HCT116 (cell line): ENCODE measurements at regions not wholly inside any gene's neighbourhood (a gene's known extent, or its start where the extent isn't known, plus 50 kb on each side); places are given as distances from the start of the nearest gene placed in this dataset.

Experiments used
- ATAC-seq: fragments of 200-7000 bp; cut with Tn5 transposase; 2 replicates; pipeline ENCODE4 v1.9.1; 2020; ENCODE audit warnings: mild to moderate bottlenecking, moderate library complexity
- BruUV-seq: library from RNA; stranded (reverse); fragments of 400-500 nt; replicated peaks from 2 replicates; lab custom pipeline; 2021; lab: Mats Ljungman, UMichigan
- CTCF ChIA-PET: fragments of 300-600 bp; sonication (Branson Sonifier 250); formaldehyde crosslinking; loops from one replicate; lab custom pipeline; 2021; ENCODE audit warnings: antibody characterized with exemption; lab: Charles Lee
- POLR2A ChIA-PET: fragments of 300-600, 350-600 bp; sonication (Branson Sonifier 250); formaldehyde crosslinking; loops from one replicate; lab custom pipeline; 2021; ENCODE audit warnings: antibody characterized with exemption; lab: Charles Lee
- RAD21 ChIA-PET, 2 experiments: fragments of 300-600 bp; sonication (Branson Sonifier 250); formaldehyde crosslinking; loops; one replicate each; lab custom pipeline; 2023; ENCODE audit warnings: low total read pairs in 2 of 2; ENCODE audit not compliant: uncharacterized antibody in 2 of 2, unreplicated experiment in 2 of 2, low non-redundant PET in 1 of 2; lab: Charles Lee
- DNase-seq: peaks from one replicate; pipeline ENCODE4 v3.0.0-alpha.2; 2010; ENCODE audit warnings: low read depth, low spot score
- H2AFZ ChIP-seq: fragments of 200-600 bp; shearing (Covaris generic), sonication (generic); 2 replicates; pipeline ENCODE4 v1.6.1; 2017; ENCODE audit warnings: low read depth, mixed run types, mixed read lengths, antibody characterized with exemption, low read length; ENCODE audit not compliant: poor library complexity, severe bottlenecking
- H3K27ac ChIP-seq: 2 replicates; pipeline ENCODE4 v1.5.1; 2012; ENCODE audit warnings: low read depth, low read length
- H3K27me3 ChIP-seq: fragments of 200-600 bp; sonication (generic); 2 replicates; pipeline ENCODE4 v1.6.1; 2016; ENCODE audit warnings: mixed run types, low read length, mixed read lengths; ENCODE audit not compliant: insufficient read depth
- H3K36me3 ChIP-seq, 2 experiments: fragments of 200-500 bp in 1 of 2; fragments of 200-600 bp in 1 of 2; sonication (Bioruptor generic) in 1 of 2; sonication (generic) in 1 of 2; 2 replicates each; pipeline versions ENCODE4 v1.5.1 to v1.6.1; 2014 to 2016; ENCODE audit warnings: low read length in 2 of 2, inconsistent platforms in 1 of 2, mixed read lengths in 1 of 2, mixed run types in 1 of 2; ENCODE audit not compliant: insufficient read depth in 2 of 2, control insufficient read depth in 1 of 2
- H3K4me1 ChIP-seq, 2 experiments: fragments of 200-600 bp in 1 of 2; sonication (generic) in 1 of 2; 2 replicates each; pipeline versions ENCODE4 v1.5.1 to v1.6.1; 2012 to 2017; ENCODE audit warnings: low read length in 2 of 2, inconsistent platforms in 1 of 2, mild to moderate bottlenecking in 1 of 2, mixed read lengths in 1 of 2, mixed run types in 1 of 2, moderate library complexity in 1 of 2; ENCODE audit not compliant: insufficient read depth in 2 of 2, control insufficient read depth in 1 of 2
- H3K4me2 ChIP-seq: fragments of 200-600 bp; sonication (generic); 2 replicates; pipeline ENCODE4 v1.6.1; 2017; ENCODE audit warnings: mixed run types, low read length, mixed read lengths
- H3K4me3 ChIP-seq, 2 experiments: fragments of 200-600 bp in 1 of 2; sonication (generic) in 1 of 2; replicated peaks in 1 of 2; 2 replicates each; pipeline ENCODE4 v1.5.1; 2011 to 2016; ENCODE audit warnings: low read length in 2 of 2, control low read depth in 1 of 2, low read depth in 1 of 2, mild to moderate bottlenecking in 1 of 2, mixed read lengths in 1 of 2, mixed run types in 1 of 2
- H3K79me2 ChIP-seq: fragments of 200-600 bp; sonication (generic); 2 replicates; pipeline ENCODE4 v1.6.1; 2017; ENCODE audit warnings: mild to moderate bottlenecking, mixed run types, low read length, moderate library complexity, mixed read lengths; ENCODE audit not compliant: insufficient read depth
- H3K9ac ChIP-seq: fragments of 200-600 bp; sonication (generic); 2 replicates; pipeline ENCODE4 v1.6.1; 2016; ENCODE audit warnings: low read length, mixed read lengths
- H3K9me2 ChIP-seq: fragments of 200-600 bp; sonication (generic), shearing (Covaris generic); 2 replicates; pipeline ENCODE4 v1.6.1; 2017; ENCODE audit warnings: mixed run types, mild to moderate bottlenecking, moderate library complexity; ENCODE audit not compliant: insufficient read depth
- H3K9me3 ChIP-seq, 2 experiments: fragments of 200-500 bp in 1 of 2; fragments of 200-600 bp in 1 of 2; sonication (Bioruptor generic) in 1 of 2; sonication (generic) in 1 of 2; 2 replicates each; pipeline ENCODE4 v1.6.1; 2014 to 2017; ENCODE audit warnings: low read length in 2 of 2, mixed read lengths in 2 of 2, inconsistent platforms in 1 of 2, low read depth in 1 of 2, mild to moderate bottlenecking in 1 of 2, mixed run types in 1 of 2, moderate library complexity in 1 of 2; ENCODE audit not compliant: control insufficient read depth in 1 of 2, insufficient read depth in 1 of 2
- H4K20me1 ChIP-seq: fragments of 200-600 bp; sonication (generic), shearing (Covaris generic); 2 replicates; pipeline ENCODE4 v1.6.1; 2017; ENCODE audit warnings: mixed run types, mild to moderate bottlenecking, moderate library complexity; ENCODE audit not compliant: insufficient read depth
- EZH2 ChIP-seq: fragments of 200-600 bp; sonication (generic); IDR thresholded peaks from 2 replicates; pipeline ENCODE4 v1.6.1; 2017; ENCODE audit warnings: antibody characterized with exemption, mixed run types
- EZH2phosphoT487 ChIP-seq: fragments of 200-600 bp; IDR thresholded peaks from 2 replicates; pipeline ENCODE4 v1.6.1; 2018; ENCODE audit warnings: antibody characterized with exemption, borderline replicate concordance
- FOSL1 ChIP-seq: IDR thresholded peaks from 2 replicates; pipeline ENCODE4 v1.6.1; 2012; ENCODE audit warnings: low read depth
- REST ChIP-seq: IDR thresholded peaks from 2 replicates; pipeline ENCODE4 v1.6.1; 2012; ENCODE audit warnings: low read depth
- SRF ChIP-seq: IDR thresholded peaks from 2 replicates; pipeline ENCODE4 v1.6.1; 2012; ENCODE audit warnings: low read depth
- TCF7L2 ChIP-seq: IDR thresholded peaks from 2 replicates; pipeline ENCODE4 v1.7.0; 2011; ENCODE audit warnings: borderline replicate concordance, inconsistent platforms; ENCODE audit not compliant: insufficient read depth, insufficient read length; ENCODE audit errors: extremely low read depth
- ZBTB33 ChIP-seq: IDR thresholded peaks from 2 replicates; pipeline ENCODE4 v1.6.1; 2011; ENCODE audit warnings: mild to moderate bottlenecking, low read length, moderate library complexity; ENCODE audit not compliant: insufficient replicate concordance; ENCODE audit errors: extremely low read depth
- ZFX ChIP-seq: fragments of 450-650 bp; IDR thresholded peaks from 2 replicates; pipeline ENCODE4 v1.6.1; 2017
- ZNF274 ChIP-seq: fragments of 200-500 bp; sonication (Bioruptor generic); IDR thresholded peaks from 2 replicates; pipeline ENCODE4 v1.6.1; 2014; ENCODE audit warnings: mild to moderate bottlenecking, low read depth, low read length, inconsistent platforms
- intact Hi-C: fragments of 100-400 bp; cut with micrococcal nuclease; formaldehyde crosslinking; loops from 2 replicates; pipeline ENCODE4 v1.10.0; 2022

DNA sequence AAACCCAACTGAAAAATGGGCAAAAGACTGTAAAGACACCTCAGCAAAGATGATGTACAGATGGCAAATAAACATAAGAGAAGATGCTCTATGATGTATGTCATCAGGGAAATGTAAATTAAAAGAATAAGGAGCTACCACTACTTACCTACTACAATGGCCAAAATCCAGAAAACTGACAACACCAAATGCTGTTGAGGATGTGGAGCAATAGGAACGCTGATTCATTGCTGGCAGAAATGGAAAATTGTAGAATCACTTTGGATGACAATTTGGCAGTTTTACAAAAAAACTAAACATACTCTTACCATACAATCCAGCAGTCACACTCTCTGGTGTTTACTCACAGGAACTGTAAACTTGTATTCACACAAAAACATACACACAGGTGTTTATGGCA, 222.3 kb upstream of the LDB2 start (continued):
- TF ChIP-seq ZBTB33, result no peak

- H3K9me3 ChIP-seq, result no peaks in the 10 kb centered on the region
- no peak for ATAC-seq
- H3K27me3 ChIP-seq, result no peaks in the 10 kb centered on the region
- no peaks in the 10 kb centered on the region for H3K36me3 ChIP-seq
- BruUV-seq, result no TSS peak
- no peak overlapping the region for H2AFZ ChIP-seq
- H3K27ac ChIP-seq, result no peak overlapping the region
- no peaks in the 10 kb centered on the region for H4K20me1 ChIP-seq
- H3K4me1 ChIP-seq, result no peaks in the 10 kb centered on the region
- RAD21 ChIA-PET, result no interaction called here
- H3K9ac ChIP-seq, result no peak overlapping the region
- H3K4me2 ChIP-seq, result no peak overlapping the region
- DNase-seq, result no peak
- no peak for TF ChIP-seq FOSL1
- no peak for TF ChIP-seq EZH2phosphoT487
- no peak for TF ChIP-seq SRF
- no peak for TF ChIP-seq EZH2
- no peak for TF ChIP-seq TCF7L2
- no peak for TF ChIP-seq ZBTB33
- TF ChIP-seq REST, result no peak
- TF ChIP-seq ZFX, result no peak
- no peak for TF ChIP-seq ZNF274
- CTCF ChIA-PET, result no interaction called here
- no peak overlapping the region for H3K4me3 ChIP-seq
- intact Hi-C loops, result loop anchor here (10.0 kb wide), 1 partner anchor 203 kb away; no protein-coding TSS in a partner anchor
- H3K9me2 ChIP-seq, result no peaks in the 10 kb centered on the region
- no peaks in the 10 kb centered on the region for H3K79me2 ChIP-seq
- POLR2A ChIA-PET, result no interaction called here
Observed at GRCh38 chr4:17117746-17118145, 219.3 kb upstream of the LDB2 start.
